ENCODE measurements at regions not wholly inside any gene's neighbourhood (a gene's known extent, or its start where the extent isn't known, plus 50 kb on each side); places are given as distances from the start of the nearest gene placed in this dataset.

DNA sequence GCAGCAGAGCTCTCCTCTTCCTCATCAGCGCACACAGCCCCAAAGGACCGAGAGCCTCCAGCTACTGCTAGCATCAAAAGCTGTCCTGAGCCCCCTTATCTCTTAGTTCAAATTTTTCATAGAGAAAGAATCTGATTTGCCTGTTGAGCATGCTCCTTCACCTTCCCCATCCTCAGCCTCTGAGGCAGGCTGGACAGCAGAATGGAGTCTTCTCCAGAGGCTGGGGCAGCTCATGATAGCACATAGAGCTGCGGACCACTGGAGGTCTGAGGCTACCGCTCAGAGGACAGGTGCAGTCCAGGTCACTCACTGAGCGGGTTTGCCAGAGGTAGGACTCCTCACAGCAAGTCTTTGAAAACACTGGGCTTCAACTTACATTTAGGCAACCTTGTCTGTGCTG is 72.8 kb upstream of the GRB10 start:
- H3K27ac ChIP-seq, result no peak overlapping the region
- TF ChIP-seq CTCF (conservative IDR thresholded peaks at IDR 0.05), result no peak
- TF ChIP-seq ZFX (IDR thresholded peaks at IDR 0.05), result no peak

GRCh38 chr7:50854831-50855230 is 72.1 kb upstream of the GRB10 start:
- no peak for TF ChIP-seq ZFX (IDR thresholded peaks at IDR 0.05)
- TF ChIP-seq CTCF (conservative IDR thresholded peaks at IDR 0.05), result no peak
- H3K27ac ChIP-seq, result peak overlapping the region; percentile 5; the same call in 1 of the 2 replicates

DNA sequence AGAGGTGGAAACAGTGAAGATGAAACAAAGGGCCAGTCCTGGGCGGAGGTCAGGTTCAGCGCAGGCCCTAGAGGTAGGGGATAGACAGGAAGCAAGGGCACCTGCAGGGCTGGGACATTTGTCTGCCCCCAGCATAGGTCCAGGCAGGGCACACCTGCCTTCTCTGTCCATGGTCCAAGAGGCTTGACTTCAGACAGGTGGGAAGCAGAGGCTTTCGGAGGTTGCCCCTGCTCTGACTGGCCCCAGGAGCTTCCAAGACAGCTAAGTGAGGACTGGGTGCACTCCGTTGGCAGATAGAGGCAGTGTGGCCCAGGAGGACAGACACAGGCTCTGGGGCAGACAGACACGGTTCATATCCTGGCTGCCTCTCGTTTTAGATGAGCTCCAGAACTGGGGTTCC is 71.6 kb upstream of the GRB10 start:
- peak overlapping the region; percentile 5; the same call in 1 of the 2 replicates for H3K27ac ChIP-seq
- TF ChIP-seq ZFX (IDR thresholded peaks at IDR 0.05) (no peak), CTCF (conservative IDR thresholded peaks at IDR 0.05) (no peak)

- no peak overlapping the region for H3K27ac ChIP-seq
- TF ChIP-seq CTCF (conservative IDR thresholded peaks at IDR 0.05) (no peak), ZFX (IDR thresholded peaks at IDR 0.05) (no peak)
Observed at GRCh38 chr7:50853311-50853710, 70.6 kb upstream of the GRB10 start.

- H3K27ac ChIP-seq, result no peak overlapping the region
- no peak for TF ChIP-seq ZFX (IDR thresholded peaks at IDR 0.05)
- no peak for TF ChIP-seq CTCF (conservative IDR thresholded peaks at IDR 0.05)
Observed at GRCh38 chr7:50852901-50853300, 70.2 kb upstream of the GRB10 start.

DNA sequence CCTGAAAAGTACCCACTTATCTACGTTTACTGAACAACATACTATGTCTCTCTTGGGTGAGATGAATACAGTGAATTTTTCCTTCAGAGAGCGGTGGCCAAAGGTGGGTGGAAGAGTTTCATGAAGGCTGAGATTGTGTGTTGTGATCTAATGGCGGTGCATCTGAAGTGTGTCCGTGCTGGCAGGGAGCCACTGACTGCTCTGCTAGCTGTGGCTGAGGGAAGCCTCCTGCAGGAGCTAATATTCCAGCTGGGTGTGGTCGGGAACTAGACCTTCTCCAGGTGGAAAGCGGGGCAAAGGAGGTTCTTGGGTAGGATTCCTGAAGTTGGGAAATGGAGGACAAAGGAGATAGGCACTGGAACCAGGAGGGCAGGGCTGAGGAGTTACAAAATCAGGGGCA is 69.2 kb upstream of the GRB10 start:
- no peak for TF ChIP-seq ZFX (IDR thresholded peaks at IDR 0.05)
- TF ChIP-seq CTCF (conservative IDR thresholded peaks at IDR 0.05), result no peak
- H3K27ac ChIP-seq, result no peak overlapping the region

- TF ChIP-seq CTCF (conservative IDR thresholded peaks at IDR 0.05) (no peak), ZFX (IDR thresholded peaks at IDR 0.05) (no peak)
- no peak overlapping the region for H3K27ac ChIP-seq
Observed at GRCh38 chr7:50851451-50851850, 68.8 kb upstream of the GRB10 start.

Measured in C4-2B (cell line).